22Rv1 (cell line): ENCODE measurements at regions not wholly inside any gene's neighbourhood (a gene's known extent, or its start where the extent isn't known, plus 50 kb on each side); places are given as distances from the start of the nearest gene placed in this dataset.
A peak's percentile ranks its signal among the peaks of the same experiment; 100 is the strongest.
"Not testable (repeated sequence)": the region's sequence is repeated elsewhere in the genome, so short reads cannot be mapped to it uniquely, and the experiment has no call there.

ENCODE experiments used
- H3K27ac ChIP-seq: fragments of 450-650 bp; 2 replicates; pipeline ENCODE4 v1.5.1; 2017
- ZFX ChIP-seq: fragments of 450-650 bp; IDR thresholded peaks from 2 replicates; pipeline ENCODE4 v1.6.1; 2017; ENCODE audit warnings: antibody characterized with exemption, borderline replicate concordance
- TF ChIP-seq, protein P1 (sequence below): fragments of 450-650 bp; IDR thresholded peaks from 2 replicates; pipeline ENCODE4 v1.5.1; 2017; ENCODE audit warnings: mild to moderate bottlenecking

DNA sequence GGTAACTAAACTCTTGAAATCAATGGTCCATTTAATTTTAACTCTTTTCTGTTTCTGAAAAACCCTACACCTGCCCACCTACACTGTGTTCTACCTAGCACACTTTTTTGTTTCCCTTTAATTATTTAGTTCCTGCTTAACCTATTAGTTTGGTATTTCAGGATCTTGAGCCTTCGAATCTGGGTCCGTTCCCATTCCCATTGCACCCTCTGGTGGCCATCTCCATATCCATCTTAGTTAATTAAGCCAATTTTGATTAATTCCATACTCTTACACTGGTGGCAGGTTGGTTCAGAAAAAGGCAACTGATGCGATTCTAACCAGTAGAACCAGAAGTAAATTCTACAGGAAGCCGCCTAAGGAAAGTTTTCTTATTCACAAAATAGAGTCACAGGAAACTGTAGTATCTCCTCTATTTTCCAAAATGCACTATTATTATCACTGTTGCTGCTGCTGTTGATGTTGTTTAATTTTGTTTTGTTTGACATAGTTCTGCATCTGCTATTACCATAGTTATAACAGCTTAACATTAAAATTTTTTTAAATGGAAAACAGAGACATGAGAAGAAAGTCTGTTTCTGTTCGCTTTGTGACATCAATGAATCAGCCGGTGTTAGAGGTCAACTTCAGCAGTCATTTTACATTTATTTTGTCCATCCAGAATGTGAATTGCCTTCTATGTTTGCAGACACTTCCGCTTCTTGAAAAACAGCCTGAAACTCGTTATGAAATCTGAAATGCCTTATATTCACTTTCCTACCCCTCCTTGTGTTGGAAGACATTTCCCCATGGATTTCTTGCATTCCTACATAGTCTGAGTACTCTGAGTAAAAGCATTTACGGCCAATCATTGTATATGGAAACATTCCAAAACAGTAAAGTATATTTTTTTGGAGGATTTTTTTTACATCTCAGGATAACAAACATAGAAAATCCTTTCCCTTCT, 115.5 kb upstream of the NCAM2 start:
- no peak for TF ChIP-seq ZFX
- TF ChIP-seq, protein P1, sequence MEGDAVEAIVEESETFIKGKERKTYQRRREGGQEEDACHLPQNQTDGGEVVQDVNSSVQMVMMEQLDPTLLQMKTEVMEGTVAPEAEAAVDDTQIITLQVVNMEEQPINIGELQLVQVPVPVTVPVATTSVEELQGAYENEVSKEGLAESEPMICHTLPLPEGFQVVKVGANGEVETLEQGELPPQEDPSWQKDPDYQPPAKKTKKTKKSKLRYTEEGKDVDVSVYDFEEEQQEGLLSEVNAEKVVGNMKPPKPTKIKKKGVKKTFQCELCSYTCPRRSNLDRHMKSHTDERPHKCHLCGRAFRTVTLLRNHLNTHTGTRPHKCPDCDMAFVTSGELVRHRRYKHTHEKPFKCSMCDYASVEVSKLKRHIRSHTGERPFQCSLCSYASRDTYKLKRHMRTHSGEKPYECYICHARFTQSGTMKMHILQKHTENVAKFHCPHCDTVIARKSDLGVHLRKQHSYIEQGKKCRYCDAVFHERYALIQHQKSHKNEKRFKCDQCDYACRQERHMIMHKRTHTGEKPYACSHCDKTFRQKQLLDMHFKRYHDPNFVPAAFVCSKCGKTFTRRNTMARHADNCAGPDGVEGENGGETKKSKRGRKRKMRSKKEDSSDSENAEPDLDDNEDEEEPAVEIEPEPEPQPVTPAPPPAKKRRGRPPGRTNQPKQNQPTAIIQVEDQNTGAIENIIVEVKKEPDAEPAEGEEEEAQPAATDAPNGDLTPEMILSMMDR: peak; percentile 88
- no peak overlapping the region for H3K27ac ChIP-seq

DNA sequence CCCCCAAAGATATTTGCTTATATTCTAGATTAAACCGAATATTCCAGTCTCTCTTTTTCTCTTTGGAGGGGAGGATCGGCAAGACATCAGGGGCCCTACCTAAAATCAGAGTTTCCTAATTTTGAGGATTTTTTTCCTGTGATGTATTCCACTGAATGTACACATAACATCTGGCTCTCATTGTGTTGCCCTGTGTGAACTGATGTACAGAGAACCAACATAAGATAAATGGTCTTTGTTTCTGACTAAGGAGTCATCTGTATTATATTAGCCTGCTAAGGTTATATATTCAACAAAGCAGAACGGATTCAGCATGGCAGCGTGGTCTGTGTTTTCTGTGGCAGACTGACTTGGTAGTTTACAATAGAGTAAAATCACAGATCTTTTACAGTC, 114.8 kb upstream of the NCAM2 start:
- no peak for TF ChIP-seq ZFX
- TF ChIP-seq, protein P1: no peak
- H3K27ac ChIP-seq: no peak overlapping the region

DNA sequence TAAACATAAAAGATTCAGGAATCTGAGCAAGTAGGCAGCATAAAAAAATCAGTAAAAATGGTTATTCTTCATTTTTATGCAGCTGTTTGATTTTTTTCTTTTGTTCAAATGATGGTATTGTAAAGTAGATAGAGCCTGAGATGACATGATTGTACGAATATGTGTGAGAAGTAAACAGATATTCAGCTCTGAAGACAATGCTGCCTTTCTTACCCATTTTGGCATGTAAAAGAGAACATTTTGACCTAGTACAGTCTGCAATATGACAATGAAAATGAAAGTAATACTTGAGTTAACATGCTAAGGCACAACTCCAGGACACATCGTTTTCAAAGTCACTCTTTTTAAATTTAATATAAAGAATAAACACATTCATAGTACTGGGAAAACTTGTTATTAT, 95.7 kb upstream of the NCAM2 start:
- no peak overlapping the region for H3K27ac ChIP-seq
- TF ChIP-seq, protein P1: no peak
- TF ChIP-seq ZFX: no peak

DNA sequence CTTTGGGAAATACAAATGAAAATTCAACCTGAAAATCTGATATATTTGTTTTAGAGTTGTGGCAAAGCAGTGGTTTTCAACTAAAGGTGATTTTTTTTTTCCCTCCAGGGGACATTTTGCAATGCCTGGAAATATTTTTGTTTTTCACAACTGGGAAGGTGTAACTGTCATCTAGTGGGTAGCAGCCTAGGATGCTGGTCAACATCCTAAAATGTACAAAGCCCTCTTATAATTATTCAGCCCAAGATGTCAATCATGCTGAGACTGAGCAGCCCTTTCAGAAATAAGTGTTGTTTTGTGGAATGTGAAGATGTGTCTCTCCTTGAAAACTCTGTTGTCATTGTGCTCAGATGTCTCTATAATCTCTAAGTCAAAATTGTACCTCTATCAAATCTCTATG, 95.2 kb upstream of the NCAM2 start:
- TF ChIP-seq, protein P1: no peak
- TF ChIP-seq ZFX: no peak
- no peak overlapping the region for H3K27ac ChIP-seq

DNA sequence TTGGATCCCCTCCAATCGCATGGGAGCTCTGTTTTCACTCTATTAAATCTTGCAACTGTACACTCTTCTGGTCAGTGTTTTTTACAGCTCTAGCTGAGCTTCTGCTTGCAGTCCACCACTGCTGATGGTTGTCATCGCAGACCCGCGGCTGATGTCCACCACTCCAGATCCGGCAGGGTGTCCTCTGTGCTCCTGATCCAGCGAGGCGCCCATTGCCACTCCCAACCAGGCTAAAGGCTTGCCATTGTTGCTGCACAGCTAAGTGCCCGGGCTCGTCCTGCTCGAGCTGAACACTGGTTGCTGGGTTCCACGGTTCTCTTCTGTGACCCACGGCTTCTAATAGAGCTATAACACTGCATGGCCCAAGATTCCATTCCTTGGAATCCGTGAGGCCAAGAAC, 70.7 kb upstream of the NCAM2 start:
- H3K27ac ChIP-seq: not testable (repeated sequence)

DNA sequence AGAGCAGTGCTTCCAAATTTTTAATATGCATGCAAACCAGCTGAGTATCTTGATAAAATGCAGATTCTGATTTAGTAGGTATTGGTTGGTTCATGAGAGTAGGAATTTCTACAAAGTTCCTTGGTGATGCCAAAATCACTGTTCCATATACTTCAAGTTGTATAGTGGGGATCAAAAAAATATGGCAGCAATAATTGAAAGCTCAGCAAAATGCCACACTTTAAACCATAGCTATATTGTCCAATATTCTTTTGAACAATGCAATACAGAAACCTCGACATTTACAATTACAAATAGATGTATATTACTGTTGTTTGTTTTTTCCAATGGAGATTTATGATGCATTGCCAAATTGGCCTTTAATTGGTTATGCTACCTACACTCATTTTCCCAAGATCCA, 55.7 kb upstream of the NCAM2 start:
- H3K27ac ChIP-seq: no peak overlapping the region
- TF ChIP-seq, protein P1: no peak
- TF ChIP-seq ZFX: no peak

DNA sequence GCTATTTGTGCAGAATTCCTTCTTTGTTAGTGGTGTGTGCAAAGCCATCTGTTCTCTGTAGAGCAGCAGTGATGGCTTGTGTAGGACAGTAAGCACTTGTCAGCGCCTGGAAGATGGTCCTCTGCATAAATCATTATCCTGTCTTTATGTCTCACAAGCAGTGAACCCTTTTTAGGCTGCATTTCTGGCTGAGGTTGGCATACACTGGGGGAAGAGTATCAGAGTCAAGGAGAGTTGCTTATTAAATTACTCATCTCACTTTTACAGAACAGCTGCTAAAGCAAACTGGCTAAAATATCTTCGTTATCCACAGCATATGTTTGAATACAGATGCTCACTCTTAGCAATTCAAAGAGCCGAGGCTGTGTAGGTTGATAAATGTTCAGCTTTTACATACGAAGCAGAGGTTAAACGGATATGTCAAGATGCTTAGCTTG, 54.6 kb upstream of the NCAM2 start:
- H3K27ac ChIP-seq: no peak overlapping the region
- TF ChIP-seq, protein P1: no peak
- TF ChIP-seq ZFX: no peak

DNA sequence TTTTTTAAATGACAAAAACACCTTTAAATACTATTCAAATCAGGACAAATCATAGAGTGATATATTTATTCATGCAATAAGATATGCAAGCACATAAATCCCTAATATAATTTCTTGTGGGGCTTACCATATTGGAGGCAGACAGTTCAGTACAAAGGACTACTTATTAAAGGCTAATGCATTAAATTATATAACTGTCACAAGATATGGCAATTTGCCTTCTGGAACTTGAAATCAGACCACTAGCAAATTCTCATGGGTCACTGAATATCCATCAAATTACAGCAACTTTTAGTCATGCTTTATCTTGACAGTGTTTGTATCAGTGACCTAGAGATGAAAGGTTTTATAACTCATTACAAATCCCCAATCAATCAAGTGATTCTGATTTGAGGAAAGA, 54.1 kb upstream of the NCAM2 start:
- TF ChIP-seq ZFX: no peak
- TF ChIP-seq, protein P1: no peak
- H3K27ac ChIP-seq: no peak overlapping the region
